ENCODE measurements at regions not wholly inside any gene's neighbourhood (a gene's known extent, or its start where the extent isn't known, plus 50 kb on each side); places are given as distances from the start of the nearest gene placed in this dataset.
A peak's percentile ranks its signal among the peaks of the same experiment; 100 is the strongest.

- ChIA-PET CTCF (no interaction called here), POLR2A (ENCODE audit: unreplicated experiment) (no interaction called here)
- Histone ChIP-seq H3F3A (ENCODE audit: insufficient read depth, low read depth) (peaks cover 12% of the 10 kb centered on the region; the same call in 1 of the 2 replicates), H2AFZ (no peak overlapping the region), H3K4me3 (no peak overlapping the region), H3K9me2 (ENCODE audit: insufficient read depth) (no peaks in the 10 kb centered on the region), H3K9me3 (ENCODE audit: insufficient read depth, low read depth) (no peaks in the 10 kb centered on the region), H3K36me3 (ENCODE audit: low read depth) (no peaks in the 10 kb centered on the region), H3K27ac (no peak overlapping the region), H3K27me3 (ENCODE audit: insufficient read depth, low read depth) (no peaks in the 10 kb centered on the region), H4K20me1 (ENCODE audit: insufficient read depth) (no peaks in the 10 kb centered on the region), H3K4me2 (0 out of 2 replicates have a peak overlapping the region, but pooled peaks have one; percentile 8), H3K79me2 (ENCODE audit: low read depth) (no peaks in the 10 kb centered on the region), H3K4me1 (replicated peaks; ENCODE audit: insufficient read depth) (peaks cover 21% of the 10 kb centered on the region)
- DNase-seq: no peak
- no peak for TF ChIP-seq EZH2 (IDR thresholded peaks at IDR 0.05; ENCODE audit: low read depth)
- TF ChIP-seq CTCF (conservative IDR thresholded peaks at IDR 0.05): no peak
- intact Hi-C loops (cut with micrococcal nuclease; ENCODE audit: unreplicated experiment): no loop called here
- no TSS peak for BruUV-seq (replicated peaks)
These were observed 307.2 kb downstream of the HHIPL2 start for GRCh38 chr1:222240536-222241181.

- no TSS peak for BruUV-seq (replicated peaks)
- TF ChIP-seq CTCF (conservative IDR thresholded peaks at IDR 0.05) (no peak), EZH2 (IDR thresholded peaks at IDR 0.05; ENCODE audit: low read depth) (no peak)
- Histone ChIP-seq H3K27ac (no peak overlapping the region), H3K9me3 (ENCODE audit: insufficient read depth, low read depth) (no peaks in the 10 kb centered on the region), H3F3A (ENCODE audit: insufficient read depth, low read depth) (peaks cover 7% of the 10 kb centered on the region; the same call in 1 of the 2 replicates), H3K4me3 (no peak overlapping the region), H3K4me2 (no peak overlapping the region), H3K36me3 (ENCODE audit: low read depth) (no peaks in the 10 kb centered on the region), H3K4me1 (replicated peaks; ENCODE audit: insufficient read depth) (peaks cover 17% of the 10 kb centered on the region), H4K20me1 (ENCODE audit: insufficient read depth) (no peaks in the 10 kb centered on the region), H3K9me2 (ENCODE audit: insufficient read depth) (no peaks in the 10 kb centered on the region), H2AFZ (no peak overlapping the region), H3K79me2 (ENCODE audit: low read depth) (no peaks in the 10 kb centered on the region), H3K27me3 (ENCODE audit: insufficient read depth, low read depth) (no peaks in the 10 kb centered on the region)
- ChIA-PET CTCF (no interaction called here), POLR2A (ENCODE audit: unreplicated experiment) (interaction anchor here (0.7 kb wide), 1 partner anchor 657 kb away, joined by 7 read pairs; no protein-coding TSS in a partner anchor)
- no peak for DNase-seq
- intact Hi-C loops (cut with micrococcal nuclease; ENCODE audit: unreplicated experiment): no loop called here
These were observed 308.8 kb downstream of the HHIPL2 start for GRCh38 chr1:222239130-222239529.

- H3K9me2 ChIP-seq (ENCODE audit: insufficient read depth): no peaks in the 10 kb centered on the region
- intact Hi-C loops (cut with micrococcal nuclease; ENCODE audit: unreplicated experiment): no loop called here
- H3K9me3 ChIP-seq (ENCODE audit: insufficient read depth, low read depth): 0 out of 2 replicates have a peak, but pooled peaks cover 3% of the 10 kb centered on the region
- H3K36me3 ChIP-seq (ENCODE audit: low read depth): no peaks in the 10 kb centered on the region
- BruUV-seq (replicated peaks): no TSS peak
- H3K27ac ChIP-seq: no peak overlapping the region
- no peaks in the 10 kb centered on the region for H3K79me2 ChIP-seq (ENCODE audit: low read depth)
- H3F3A ChIP-seq (ENCODE audit: insufficient read depth, low read depth): no peaks in the 10 kb centered on the region
- no peaks in the 10 kb centered on the region for H3K4me1 ChIP-seq (replicated peaks; ENCODE audit: insufficient read depth)
- H2AFZ ChIP-seq: no peak overlapping the region
- CTCF ChIA-PET: no interaction called here
- no peaks in the 10 kb centered on the region for H3K27me3 ChIP-seq (ENCODE audit: insufficient read depth, low read depth)
- no peak for TF ChIP-seq EZH2 (IDR thresholded peaks at IDR 0.05; ENCODE audit: low read depth)
- no peak for TF ChIP-seq CTCF (conservative IDR thresholded peaks at IDR 0.05)
- H3K4me3 ChIP-seq: no peak overlapping the region
- no peak overlapping the region for H3K4me2 ChIP-seq
- DNase-seq: no peak
- H4K20me1 ChIP-seq (ENCODE audit: insufficient read depth): no peaks in the 10 kb centered on the region
- POLR2A ChIA-PET (ENCODE audit: unreplicated experiment): no interaction called here
These were observed 313.6 kb downstream of the HHIPL2 start for GRCh38 chr1:222234351-222234750.

All from PC-9 (cell line).